A673 (cell line): ENCODE measurements at regions not wholly inside any gene's neighbourhood (a gene's known extent, or its start where the extent isn't known, plus 50 kb on each side); places are given as distances from the start of the nearest gene placed in this dataset.

Experiments
- BruUV-seq: library from RNA; stranded (reverse); fragments of 400-500 nt; replicated peaks from 2 replicates; lab custom pipeline; 2021; lab: Mats Ljungman, UMichigan
- CTCF ChIA-PET: fragments of 300-600 bp; sonication (Branson Sonifier 250); formaldehyde crosslinking; loops from one replicate; lab custom pipeline; 2022; ENCODE audit warnings: antibody characterized with exemption; lab: Charles Lee
- POLR2A ChIA-PET: fragments of 300-600 bp; sonication (Branson Sonifier 250); formaldehyde crosslinking; loops from one replicate; lab custom pipeline; 2022; ENCODE audit warnings: antibody characterized with exemption; ENCODE audit not compliant: low non-redundant PET; lab: Charles Lee
- DNase-seq: peaks from one replicate; pipeline ENCODE4 v3.0.0-alpha.2; 2015; ENCODE audit warnings: low spot score
- H3K27ac ChIP-seq: fragments of 200-600 bp; sonication (generic); 2 replicates; pipeline ENCODE4 v1.5.1; 2016; ENCODE audit warnings: mixed run types, low read depth, mild to moderate bottlenecking, mixed read lengths, antibody characterized with exemption, low read length; ENCODE audit not compliant: poor library complexity, severe bottlenecking
- H3K27me3 ChIP-seq: fragments of 200-600 bp; sonication (generic); replicated peaks from 2 replicates; pipeline ENCODE4 v1.6.1; 2017; ENCODE audit warnings: mixed run types, low read depth, mild to moderate bottlenecking, mixed read lengths, antibody characterized with exemption, low read length; ENCODE audit not compliant: insufficient read depth, poor library complexity
- H3K36me3 ChIP-seq: fragments of 200-600 bp; sonication (generic); 2 replicates; pipeline ENCODE4 v1.6.1; 2016; ENCODE audit warnings: mixed run types, mild to moderate bottlenecking, mixed read lengths, antibody characterized with exemption, low read length; ENCODE audit not compliant: insufficient read depth, poor library complexity, severe bottlenecking
- H3K4me1 ChIP-seq: fragments of 200-600 bp; sonication (generic); 2 replicates; pipeline ENCODE4 v1.6.1; 2017; ENCODE audit warnings: mixed run types, mild to moderate bottlenecking, mixed read lengths, antibody characterized with exemption, low read length; ENCODE audit not compliant: insufficient read depth, poor library complexity, severe bottlenecking
- H3K4me3 ChIP-seq: fragments of 200-600 bp; sonication (generic); 2 replicates; pipeline ENCODE4 v1.5.1; 2016; ENCODE audit warnings: low read depth, mixed run types, mild to moderate bottlenecking, mixed read lengths, low read length; ENCODE audit not compliant: poor library complexity, severe bottlenecking
- H3K9me3 ChIP-seq: fragments of 200-600 bp; sonication (generic); 2 replicates; pipeline ENCODE4 v1.6.1; 2016; ENCODE audit warnings: mixed run types, low read depth, mild to moderate bottlenecking, mixed read lengths, antibody characterized with exemption, low read length; ENCODE audit not compliant: poor library complexity, severe bottlenecking
- EZH2 ChIP-seq: fragments of 200-600 bp; sonication (generic); IDR thresholded peaks from 2 replicates; pipeline ENCODE4 v1.6.1; 2017; ENCODE audit warnings: borderline replicate concordance, low read depth, mild to moderate bottlenecking, mixed read lengths, antibody characterized with exemption, low read length; ENCODE audit not compliant: poor library complexity, severe bottlenecking
- intact Hi-C: fragments of 100-400 bp; cut with micrococcal nuclease; formaldehyde crosslinking; loops from one replicate; pipeline ENCODE4 v1.10.0; 2022; ENCODE audit not compliant: unreplicated experiment
- TF ChIP-seq, protein P1 (sequence below): fragments of 300-800, 200-600 bp; sonication (generic); conservative IDR thresholded peaks from 2 replicates; pipeline ENCODE4 v1.5.1; 2017; ENCODE audit warnings: low read depth, mild to moderate bottlenecking, antibody characterized with exemption, low read length, moderate library complexity, mixed read lengths

DNA sequence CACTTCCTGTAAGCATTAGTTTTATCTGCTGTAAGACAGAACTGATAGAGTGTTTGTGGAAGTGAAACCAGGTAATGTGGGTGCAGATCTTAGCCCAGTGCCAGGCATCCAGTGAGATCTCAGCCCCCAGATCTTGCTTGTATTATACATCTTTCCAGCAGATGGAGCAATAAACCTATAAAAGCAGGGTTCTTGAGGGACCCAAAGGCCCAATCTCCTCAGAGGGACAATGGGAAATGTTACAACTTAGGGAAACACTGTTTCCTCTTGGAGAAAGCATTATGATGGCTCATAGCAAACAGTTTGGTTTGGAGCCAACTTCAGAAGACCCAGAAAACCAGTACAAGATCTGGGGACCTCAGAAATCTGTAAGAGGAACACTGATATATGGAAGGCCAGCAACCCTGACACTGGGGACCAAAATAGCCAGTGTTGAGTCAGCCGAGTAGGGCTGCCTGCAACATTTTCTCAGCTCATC is 206.3 kb downstream of the SLC7A11 start:
- Histone ChIP-seq H3K27me3 (no peaks in the 10 kb centered on the region), H3K4me1 (no peaks in the 10 kb centered on the region), H3K27ac (no peak overlapping the region), H3K36me3 (no peaks in the 10 kb centered on the region), H3K4me3 (no peak overlapping the region), H3K9me3 (no peaks in the 10 kb centered on the region)
- CTCF ChIA-PET, result interaction anchor here (0.7 to 2.2 kb wide), 5 partner anchors 55 to 645 kb away, joined by 3 to 15 read pairs (median 6); no protein-coding TSS in a partner anchor
- TF ChIP-seq EZH2, result no peak
- TF ChIP-seq, protein P1, sequence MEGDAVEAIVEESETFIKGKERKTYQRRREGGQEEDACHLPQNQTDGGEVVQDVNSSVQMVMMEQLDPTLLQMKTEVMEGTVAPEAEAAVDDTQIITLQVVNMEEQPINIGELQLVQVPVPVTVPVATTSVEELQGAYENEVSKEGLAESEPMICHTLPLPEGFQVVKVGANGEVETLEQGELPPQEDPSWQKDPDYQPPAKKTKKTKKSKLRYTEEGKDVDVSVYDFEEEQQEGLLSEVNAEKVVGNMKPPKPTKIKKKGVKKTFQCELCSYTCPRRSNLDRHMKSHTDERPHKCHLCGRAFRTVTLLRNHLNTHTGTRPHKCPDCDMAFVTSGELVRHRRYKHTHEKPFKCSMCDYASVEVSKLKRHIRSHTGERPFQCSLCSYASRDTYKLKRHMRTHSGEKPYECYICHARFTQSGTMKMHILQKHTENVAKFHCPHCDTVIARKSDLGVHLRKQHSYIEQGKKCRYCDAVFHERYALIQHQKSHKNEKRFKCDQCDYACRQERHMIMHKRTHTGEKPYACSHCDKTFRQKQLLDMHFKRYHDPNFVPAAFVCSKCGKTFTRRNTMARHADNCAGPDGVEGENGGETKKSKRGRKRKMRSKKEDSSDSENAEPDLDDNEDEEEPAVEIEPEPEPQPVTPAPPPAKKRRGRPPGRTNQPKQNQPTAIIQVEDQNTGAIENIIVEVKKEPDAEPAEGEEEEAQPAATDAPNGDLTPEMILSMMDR, result peak; percentile 67
- POLR2A ChIA-PET, result no interaction called here
- BruUV-seq, result no TSS peak
- intact Hi-C loops, result loop anchor here (1.0 to 5.0 kb wide), 8 partner anchors 54 to 881 kb away; no protein-coding TSS in a partner anchor
- DNase-seq, result peak; percentile 76

DNA sequence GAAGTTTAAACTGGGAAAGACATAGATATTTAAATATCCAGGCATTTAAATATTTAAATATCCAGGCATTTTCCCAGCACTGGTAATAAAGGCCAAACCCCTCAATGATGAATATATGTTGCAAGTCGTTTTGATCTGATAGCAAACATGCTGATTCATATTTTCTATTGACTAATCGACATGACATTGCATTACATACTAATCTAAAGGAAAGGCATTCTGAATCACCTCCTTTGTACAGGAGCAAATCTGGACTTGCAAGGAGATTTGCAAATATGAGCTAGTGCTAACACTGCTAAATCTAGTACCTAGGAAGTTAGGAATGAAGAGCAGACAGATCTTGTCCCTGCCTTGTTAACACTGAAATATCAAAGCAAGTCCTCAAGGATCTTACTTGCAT is 207.3 kb downstream of the SLC7A11 start:
- Histone ChIP-seq H3K4me1 (no peaks in the 10 kb centered on the region), H3K27ac (no peak overlapping the region), H3K4me3 (no peak overlapping the region), H3K9me3 (no peaks in the 10 kb centered on the region), H3K27me3 (no peaks in the 10 kb centered on the region), H3K36me3 (no peaks in the 10 kb centered on the region)
- DNase-seq, result no peak
- intact Hi-C loops, result loop anchor here (1.0 to 5.0 kb wide), 6 partner anchors 55 to 882 kb away; no protein-coding TSS in a partner anchor
- BruUV-seq, result no TSS peak
- ChIA-PET CTCF (interaction anchor here (0.7 to 2.2 kb wide), 5 partner anchors 56 to 646 kb away, joined by 3 to 15 read pairs (median 6); no protein-coding TSS in a partner anchor), POLR2A (no interaction called here)
- TF ChIP-seq, protein P1, result no peak
- no peak for TF ChIP-seq EZH2

DNA sequence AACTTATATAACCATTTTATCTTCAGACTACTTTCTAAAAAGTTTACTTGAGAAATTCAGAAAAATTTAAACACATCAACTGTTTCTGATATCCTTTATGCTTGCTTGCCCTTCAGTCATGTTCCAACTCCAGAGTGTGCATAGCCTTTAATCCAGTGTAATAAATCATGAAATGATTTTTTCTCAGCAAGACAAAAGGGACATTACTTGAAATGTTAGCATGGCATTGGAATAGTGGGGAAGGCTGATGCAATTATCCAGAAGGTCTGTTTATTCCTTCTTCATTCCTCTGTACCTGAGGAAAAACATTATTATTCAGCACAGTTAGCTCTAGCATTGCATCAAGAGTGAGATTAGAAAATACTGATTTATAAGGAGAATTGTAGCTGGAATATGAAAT is 209.9 kb downstream of the SLC7A11 start:
- BruUV-seq, result no TSS peak

More for the DNA sequence above, 209.9 kb downstream of the SLC7A11 start:
- Histone ChIP-seq H3K27ac (no peak overlapping the region), H3K36me3 (no peaks in the 10 kb centered on the region), H3K4me3 (no peak overlapping the region), H3K27me3 (no peaks in the 10 kb centered on the region), H3K4me1 (no peaks in the 10 kb centered on the region), H3K9me3 (no peaks in the 10 kb centered on the region)
- intact Hi-C loops, result no loop called here
- ChIA-PET CTCF (no interaction called here), POLR2A (no interaction called here)
- no peak for DNase-seq
- TF ChIP-seq, protein P1, result no peak
- TF ChIP-seq EZH2, result no peak
